ENCODE measurements at regions not wholly inside any gene's neighbourhood (a gene's known extent, or its start where the extent isn't known, plus 50 kb on each side); places are given as distances from the start of the nearest gene placed in this dataset.
A peak's percentile ranks its signal among the peaks of the same experiment; 100 is the strongest.
"Not testable (repeated sequence)": the region's sequence is repeated elsewhere in the genome, so short reads cannot be mapped to it uniquely, and the experiment has no call there.

GRCh38 chr1:94751483-94751882 lies 68.7 kb upstream of the SLC44A3 start:
- not testable (repeated sequence) for H3K9me3 ChIP-seq (ENCODE audit: control insufficient read depth in 1 of 2, low read length in 2 of 2); H3K27ac ChIP-seq (ENCODE audit: low read depth, low read length); H3K36me3 ChIP-seq (ENCODE audit: control insufficient read depth in 1 of 2, insufficient read depth in 2 of 2, low read length in 2 of 2); H3K4me3 ChIP-seq (ENCODE audit: low read depth in 1 of 2, low read length in 2 of 2); H3K9ac ChIP-seq (ENCODE audit: low read depth in 1 of 2, low read length in 2 of 2); H3K27me3 ChIP-seq (ENCODE audit: control insufficient read depth in 1 of 2, insufficient read depth in 2 of 2, low read length in 2 of 2); H3K4me1 ChIP-seq (ENCODE audit: control insufficient read depth in 1 of 2, insufficient read depth in 2 of 2, low read length in 2 of 2)

GRCh38 chr1:94746635-94747525 lies 73.3 kb upstream of the SLC44A3 start:
- H3K4me3 ChIP-seq (ENCODE audit: low read depth in 1 of 2, low read length in 2 of 2): no peak overlapping the region
- H3K27me3 ChIP-seq (ENCODE audit: control insufficient read depth in 1 of 2, insufficient read depth in 2 of 2, low read length in 2 of 2): no peaks in the 10 kb centered on the region
- no peaks in the 10 kb centered on the region for H3K36me3 ChIP-seq (ENCODE audit: control insufficient read depth in 1 of 2, insufficient read depth in 2 of 2, low read length in 2 of 2)
- H3K9me3 ChIP-seq (ENCODE audit: control insufficient read depth in 1 of 2, low read length in 2 of 2): peaks cover 0 to 3% of the 10 kb centered on the region in 2 donors
- H3K27ac ChIP-seq (ENCODE audit: low read depth, low read length): no peak overlapping the region
- H3K4me1 ChIP-seq (ENCODE audit: control insufficient read depth in 1 of 2, insufficient read depth in 2 of 2, low read length in 2 of 2): no peaks in the 10 kb centered on the region
- H3K9ac ChIP-seq (ENCODE audit: low read depth in 1 of 2, low read length in 2 of 2): no peak overlapping the region

GRCh38 chr1:94745742-94746141 lies 74.4 kb upstream of the SLC44A3 start:
- Histone ChIP-seq H3K4me1 (ENCODE audit: control insufficient read depth in 1 of 2, insufficient read depth in 2 of 2, low read length in 2 of 2) (no peaks in the 10 kb centered on the region), H3K27ac (ENCODE audit: low read depth, low read length) (no peak overlapping the region), H3K36me3 (ENCODE audit: control insufficient read depth in 1 of 2, insufficient read depth in 2 of 2, low read length in 2 of 2) (no peaks in the 10 kb centered on the region), H3K27me3 (ENCODE audit: control insufficient read depth in 1 of 2, insufficient read depth in 2 of 2, low read length in 2 of 2) (no peaks in the 10 kb centered on the region), H3K9me3 (ENCODE audit: control insufficient read depth in 1 of 2, low read length in 2 of 2) (peaks cover 0 to 3% of the 10 kb centered on the region in 2 donors), H3K9ac (ENCODE audit: low read depth in 1 of 2, low read length in 2 of 2) (no peak overlapping the region), H3K4me3 (ENCODE audit: low read depth in 1 of 2, low read length in 2 of 2) (no peak overlapping the region)

GRCh38 chr1:94743862-94744261 lies 76.3 kb upstream of the SLC44A3 start:
- Histone ChIP-seq H3K4me3 (ENCODE audit: low read depth in 1 of 2, low read length in 2 of 2) (no peak overlapping the region), H3K27me3 (ENCODE audit: control insufficient read depth in 1 of 2, insufficient read depth in 2 of 2, low read length in 2 of 2) (no peaks in the 10 kb centered on the region), H3K9me3 (ENCODE audit: control insufficient read depth in 1 of 2, low read length in 2 of 2) (no peaks in the 10 kb centered on the region), H3K27ac (ENCODE audit: low read depth, low read length) (no peak overlapping the region), H3K36me3 (ENCODE audit: control insufficient read depth in 1 of 2, insufficient read depth in 2 of 2, low read length in 2 of 2) (no peaks in the 10 kb centered on the region), H3K9ac (ENCODE audit: low read depth in 1 of 2, low read length in 2 of 2) (no peak overlapping the region), H3K4me1 (ENCODE audit: control insufficient read depth in 1 of 2, insufficient read depth in 2 of 2, low read length in 2 of 2) (no peaks in the 10 kb centered on the region)

GRCh38 chr1:94741996-94742395 lies 78.2 kb upstream of the SLC44A3 start:
- no peaks in the 10 kb centered on the region for H3K9me3 ChIP-seq (ENCODE audit: control insufficient read depth in 1 of 2, low read length in 2 of 2)
- H3K4me1 ChIP-seq (ENCODE audit: control insufficient read depth in 1 of 2, insufficient read depth in 2 of 2, low read length in 2 of 2): peaks cover 0 to 4% of the 10 kb centered on the region in 2 donors
- H3K27me3 ChIP-seq (ENCODE audit: control insufficient read depth in 1 of 2, insufficient read depth in 2 of 2, low read length in 2 of 2): no peaks in the 10 kb centered on the region
- no peak overlapping the region for H3K9ac ChIP-seq (ENCODE audit: low read depth in 1 of 2, low read length in 2 of 2)
- no peak overlapping the region for H3K27ac ChIP-seq (ENCODE audit: low read depth, low read length)
- no peaks in the 10 kb centered on the region for H3K36me3 ChIP-seq (ENCODE audit: control insufficient read depth in 1 of 2, insufficient read depth in 2 of 2, low read length in 2 of 2)
- H3K4me3 ChIP-seq (ENCODE audit: low read depth in 1 of 2, low read length in 2 of 2): no peak overlapping the region

GRCh38 chr1:94741510-94741909 lies 78.6 kb upstream of the SLC44A3 start:
- no peak overlapping the region for H3K4me3 ChIP-seq (ENCODE audit: low read depth in 1 of 2, low read length in 2 of 2)
- no peaks in the 10 kb centered on the region for H3K27me3 ChIP-seq (ENCODE audit: control insufficient read depth in 1 of 2, insufficient read depth in 2 of 2, low read length in 2 of 2)
- no peaks in the 10 kb centered on the region for H3K36me3 ChIP-seq (ENCODE audit: control insufficient read depth in 1 of 2, insufficient read depth in 2 of 2, low read length in 2 of 2)
- no peaks in the 10 kb centered on the region for H3K9me3 ChIP-seq (ENCODE audit: control insufficient read depth in 1 of 2, low read length in 2 of 2)
- no peak overlapping the region for H3K27ac ChIP-seq (ENCODE audit: low read depth, low read length)
- H3K4me1 ChIP-seq (ENCODE audit: control insufficient read depth in 1 of 2, insufficient read depth in 2 of 2, low read length in 2 of 2): peaks cover 0 to 8% of the 10 kb centered on the region in 2 donors
- no peak overlapping the region for H3K9ac ChIP-seq (ENCODE audit: low read depth in 1 of 2, low read length in 2 of 2)

- no peak overlapping the region for H3K9ac ChIP-seq (ENCODE audit: low read depth in 1 of 2, low read length in 2 of 2)
- no peak overlapping the region for H3K4me3 ChIP-seq (ENCODE audit: low read depth in 1 of 2, low read length in 2 of 2)
- H3K4me1 ChIP-seq (ENCODE audit: control insufficient read depth in 1 of 2, insufficient read depth in 2 of 2, low read length in 2 of 2): peaks cover 11 to 22% of the 10 kb centered on the region in 2 donors
- H3K27me3 ChIP-seq (ENCODE audit: control insufficient read depth in 1 of 2, insufficient read depth in 2 of 2, low read length in 2 of 2): no peaks in the 10 kb centered on the region
- peak overlapping the region; percentile 4 for H3K27ac ChIP-seq (ENCODE audit: low read depth, low read length)
- H3K9me3 ChIP-seq (ENCODE audit: control insufficient read depth in 1 of 2, low read length in 2 of 2): no peaks in the 10 kb centered on the region
- no peaks in the 10 kb centered on the region for H3K36me3 ChIP-seq (ENCODE audit: control insufficient read depth in 1 of 2, insufficient read depth in 2 of 2, low read length in 2 of 2)
These were observed 80.6 kb upstream of the SLC44A3 start for GRCh38 chr1:94739521-94740061.

GRCh38 chr1:94738371-94738770 lies 81.8 kb upstream of the SLC44A3 start:
- no peak overlapping the region for H3K27ac ChIP-seq (ENCODE audit: low read depth, low read length)
- H3K4me3 ChIP-seq (ENCODE audit: low read depth in 1 of 2, low read length in 2 of 2): no peak overlapping the region
- H3K9ac ChIP-seq (ENCODE audit: low read depth in 1 of 2, low read length in 2 of 2): no peak overlapping the region
- H3K4me1 ChIP-seq (ENCODE audit: control insufficient read depth in 1 of 2, insufficient read depth in 2 of 2, low read length in 2 of 2): peaks cover 11 to 22% of the 10 kb centered on the region in 2 donors
- H3K27me3 ChIP-seq (ENCODE audit: control insufficient read depth in 1 of 2, insufficient read depth in 2 of 2, low read length in 2 of 2): no peaks in the 10 kb centered on the region
- no peaks in the 10 kb centered on the region for H3K36me3 ChIP-seq (ENCODE audit: control insufficient read depth in 1 of 2, insufficient read depth in 2 of 2, low read length in 2 of 2)
- no peaks in the 10 kb centered on the region for H3K9me3 ChIP-seq (ENCODE audit: control insufficient read depth in 1 of 2, low read length in 2 of 2)

- Histone ChIP-seq H3K9ac (ENCODE audit: low read depth in 1 of 2, low read length in 2 of 2) (no peak overlapping the region), H3K36me3 (ENCODE audit: control insufficient read depth in 1 of 2, insufficient read depth in 2 of 2, low read length in 2 of 2) (no peaks in the 10 kb centered on the region), H3K27me3 (ENCODE audit: control insufficient read depth in 1 of 2, insufficient read depth in 2 of 2, low read length in 2 of 2) (no peaks in the 10 kb centered on the region), H3K9me3 (ENCODE audit: control insufficient read depth in 1 of 2, low read length in 2 of 2) (no peaks in the 10 kb centered on the region), H3K4me1 (ENCODE audit: control insufficient read depth in 1 of 2, insufficient read depth in 2 of 2, low read length in 2 of 2) (peaks cover 11 to 22% of the 10 kb centered on the region in 2 donors), H3K27ac (ENCODE audit: low read depth, low read length) (no peak overlapping the region), H3K4me3 (ENCODE audit: low read depth in 1 of 2, low read length in 2 of 2) (no peak overlapping the region)
These were observed 82.8 kb upstream of the SLC44A3 start for GRCh38 chr1:94737124-94737998.

GRCh38 chr1:94736549-94736948 lies 83.6 kb upstream of the SLC44A3 start:
- H3K9me3 ChIP-seq (ENCODE audit: control insufficient read depth in 1 of 2, low read length in 2 of 2): no peaks in the 10 kb centered on the region
- H3K27me3 ChIP-seq (ENCODE audit: control insufficient read depth in 1 of 2, insufficient read depth in 2 of 2, low read length in 2 of 2): no peaks in the 10 kb centered on the region
- H3K9ac ChIP-seq (ENCODE audit: low read depth in 1 of 2, low read length in 2 of 2): no peak overlapping the region
- H3K36me3 ChIP-seq (ENCODE audit: control insufficient read depth in 1 of 2, insufficient read depth in 2 of 2, low read length in 2 of 2): no peaks in the 10 kb centered on the region
- H3K4me3 ChIP-seq (ENCODE audit: low read depth in 1 of 2, low read length in 2 of 2): no peak overlapping the region
- H3K4me1 ChIP-seq (ENCODE audit: control insufficient read depth in 1 of 2, insufficient read depth in 2 of 2, low read length in 2 of 2): peaks cover 11 to 22% of the 10 kb centered on the region in 2 donors
- no peak overlapping the region for H3K27ac ChIP-seq (ENCODE audit: low read depth, low read length)

All from duodenal mucosa (tissue), 2 donors.